Prostate gland (tissue), 2 donors: ENCODE measurements at regions not wholly inside any gene's neighbourhood (a gene's known extent, or its start where the extent isn't known, plus 50 kb on each side); places are given as distances from the start of the nearest gene placed in this dataset.

Experiments used
- DNase-seq: peaks from one replicate; pipeline ENCODE4 v3.0.0-alpha.2; 2019; ENCODE audit warnings: low spot score
- H3K27ac ChIP-seq, 2 donors: fragments of 200-600 bp; sonication (generic); 2 replicates each; pipeline ENCODE4 v1.5.1; 2017 to 2019
- H3K27me3 ChIP-seq: fragments of 200-600 bp; sonication (generic); replicated peaks from 2 replicates; pipeline ENCODE4 v1.5.1; 2019; ENCODE audit not compliant: insufficient read depth
- H3K36me3 ChIP-seq, 2 donors: fragments of 200-600 bp; sonication (generic); 1 replicate in 1 of 2; 2 replicates in 1 of 2; pipeline versions ENCODE4 v1.5.1 to v1.8.1; 2017 to 2019
- H3K4me1 ChIP-seq: fragments of 200-600 bp; sonication (generic); replicated peaks from 2 replicates; pipeline ENCODE4 v1.5.1; 2019
- H3K4me3 ChIP-seq, 2 donors: fragments of 200-600 bp; sonication (generic); 2 replicates each; pipeline ENCODE4 v1.5.1; 2017 to 2019
- H3K9me3 ChIP-seq: fragments of 200-600 bp; sonication (generic); 2 replicates; pipeline ENCODE4 v1.5.1; 2017
- POLR2A ChIP-seq: fragments of 450-650 bp; IDR thresholded peaks from one replicate; pipeline ENCODE4 v1.6.1; 2016; ENCODE audit warnings: antibody characterized with exemption, mild to moderate bottlenecking
- POLR2AphosphoS5 ChIP-seq: sonication (generic); formaldehyde crosslinking; IDR thresholded peaks from one replicate; pipeline ENCODE4 v1.6.1; 2017; ENCODE audit warnings: antibody characterized with exemption
- WGBS: methylation state at CpG from one replicate; pipeline ENCODE4 v1.1.5; 2018; 5-methylcytosine and 5-hydroxymethylcytosine counted together
- intact Hi-C: fragments of 100-400 bp; cut with DNase I; formaldehyde crosslinking; loops from one replicate; pipeline ENCODE4 v1.14.2; 2022
- TF ChIP-seq, protein P1 (sequence below), 4 experiments: fragments of 200-600 bp in 2 of 4; fragments of 450-650 bp in 2 of 4; sonication (generic) in 2 of 4; IDR thresholded peaks; 1 replicate in 3 of 4; 2 replicates in 1 of 4; pipeline ENCODE4 v1.5.1; 2016 to 2019; ENCODE audit warnings: antibody characterized with exemption in 4 of 4, mild to moderate bottlenecking in 2 of 4, moderate library complexity in 2 of 4

DNA sequence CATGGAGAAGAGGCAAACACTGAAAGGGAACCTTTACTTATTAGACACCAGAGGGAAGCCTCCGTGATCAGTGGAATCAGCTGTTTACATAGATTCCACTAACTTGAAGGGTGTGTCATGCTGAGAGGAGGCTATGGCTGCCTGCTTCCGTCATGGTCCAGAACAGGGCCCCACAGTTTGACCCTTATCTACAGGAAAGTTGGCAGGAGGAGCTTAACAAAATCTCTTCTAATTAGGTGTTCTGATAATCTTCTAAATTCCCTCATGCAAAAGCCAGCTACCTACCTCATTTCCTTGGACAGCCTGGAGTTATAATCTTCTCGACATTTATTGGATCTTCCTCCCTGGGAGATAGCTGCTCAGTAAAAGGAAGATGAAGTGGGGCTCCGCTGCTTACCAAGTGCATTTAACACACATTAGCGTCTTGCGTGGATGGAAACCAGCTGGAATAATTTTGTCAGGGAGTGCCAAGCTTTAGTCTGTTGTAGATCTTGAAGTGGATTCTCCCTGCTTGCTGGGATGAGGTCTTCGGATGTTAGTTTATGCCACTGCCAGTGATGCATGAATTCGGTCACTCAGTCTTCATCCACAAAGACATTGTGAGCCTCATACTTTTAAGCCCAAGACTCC lies 171.0 kb downstream of the PAH start:
- Histone ChIP-seq H3K27me3 (no peaks in the 10 kb centered on the region), H3K4me3 (no peak overlapping the region), H3K4me1 (no peaks in the 10 kb centered on the region), H3K36me3 (no peaks in the 10 kb centered on the region), H3K9me3 (no peaks in the 10 kb centered on the region), H3K27ac (no peak overlapping the region)
- 63% methylated on average over 8 of the region's 8 CpGs for WGBS
- TF ChIP-seq POLR2A (no peak), POLR2AphosphoS5 (no peak)
- TF ChIP-seq, protein P1, sequence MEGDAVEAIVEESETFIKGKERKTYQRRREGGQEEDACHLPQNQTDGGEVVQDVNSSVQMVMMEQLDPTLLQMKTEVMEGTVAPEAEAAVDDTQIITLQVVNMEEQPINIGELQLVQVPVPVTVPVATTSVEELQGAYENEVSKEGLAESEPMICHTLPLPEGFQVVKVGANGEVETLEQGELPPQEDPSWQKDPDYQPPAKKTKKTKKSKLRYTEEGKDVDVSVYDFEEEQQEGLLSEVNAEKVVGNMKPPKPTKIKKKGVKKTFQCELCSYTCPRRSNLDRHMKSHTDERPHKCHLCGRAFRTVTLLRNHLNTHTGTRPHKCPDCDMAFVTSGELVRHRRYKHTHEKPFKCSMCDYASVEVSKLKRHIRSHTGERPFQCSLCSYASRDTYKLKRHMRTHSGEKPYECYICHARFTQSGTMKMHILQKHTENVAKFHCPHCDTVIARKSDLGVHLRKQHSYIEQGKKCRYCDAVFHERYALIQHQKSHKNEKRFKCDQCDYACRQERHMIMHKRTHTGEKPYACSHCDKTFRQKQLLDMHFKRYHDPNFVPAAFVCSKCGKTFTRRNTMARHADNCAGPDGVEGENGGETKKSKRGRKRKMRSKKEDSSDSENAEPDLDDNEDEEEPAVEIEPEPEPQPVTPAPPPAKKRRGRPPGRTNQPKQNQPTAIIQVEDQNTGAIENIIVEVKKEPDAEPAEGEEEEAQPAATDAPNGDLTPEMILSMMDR (IDR thresholded peaks at IDR 0.05): no peak
- DNase-seq: no peak
- intact Hi-C loops: no loop called here

GRCh38 chr12:102741196-102741595 lies 175.8 kb downstream of the PAH start:
- H3K9me3 ChIP-seq: no peaks in the 10 kb centered on the region
- no peak for DNase-seq
- no peak overlapping the region for H3K4me3 ChIP-seq
- H3K4me1 ChIP-seq: no peaks in the 10 kb centered on the region
- 68% methylated on average over 3 of the region's 3 CpGs for WGBS
- intact Hi-C loops: no loop called here
- TF ChIP-seq, protein P1 (IDR thresholded peaks at IDR 0.05): no peak
- TF ChIP-seq POLR2A (no peak), POLR2AphosphoS5 (no peak)
- H3K27ac ChIP-seq: no peak overlapping the region
- H3K36me3 ChIP-seq: no peaks in the 10 kb centered on the region
- H3K27me3 ChIP-seq: no peaks in the 10 kb centered on the region

DNA sequence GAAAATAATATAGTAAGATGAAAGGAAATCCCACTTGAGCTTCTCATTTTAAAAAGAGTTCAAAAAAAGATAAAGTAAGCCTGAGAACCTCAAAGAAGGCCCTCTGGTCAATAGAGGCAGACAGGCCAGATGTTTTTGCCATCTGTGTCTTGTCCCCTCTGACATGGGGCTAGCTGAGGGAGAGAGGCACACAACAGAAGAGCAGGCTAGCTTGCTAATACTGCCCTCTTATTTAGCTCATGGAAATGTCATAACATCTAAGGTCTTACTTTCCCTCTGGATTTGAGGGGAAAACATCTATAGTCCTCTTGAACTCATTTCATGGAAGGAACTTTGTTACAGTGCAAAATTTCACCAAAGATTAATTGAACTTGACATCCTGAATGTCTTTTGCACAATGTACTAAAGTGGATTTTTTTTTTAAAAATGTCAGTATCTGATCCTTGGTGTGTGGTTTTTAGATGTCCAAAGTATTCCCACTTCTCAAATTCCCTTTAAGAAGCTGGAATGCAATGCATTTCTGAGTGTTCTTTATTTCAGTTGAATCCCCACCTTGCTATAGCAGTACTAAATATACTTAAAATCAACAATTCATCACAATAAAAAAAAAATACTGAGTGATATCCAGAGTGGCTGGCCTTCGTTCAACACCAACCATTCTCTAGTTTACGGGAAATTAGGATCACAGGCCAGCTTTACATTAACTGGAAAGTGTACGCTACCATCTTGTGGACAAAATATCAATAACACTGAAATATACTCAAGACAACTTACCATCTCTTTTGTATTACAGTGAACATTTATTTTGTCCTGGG lies 176.7 kb downstream of the PAH start:
- 20% methylated on average over 3 of the region's 3 CpGs for WGBS
- Histone ChIP-seq H3K36me3 (no peaks in the 10 kb centered on the region), H3K4me3 (no peak overlapping the region), H3K9me3 (no peaks in the 10 kb centered on the region), H3K27me3 (no peaks in the 10 kb centered on the region), H3K4me1 (no peaks in the 10 kb centered on the region), H3K27ac (no peak overlapping the region)
- intact Hi-C loops: no loop called here
- TF ChIP-seq POLR2A: no peak
- TF ChIP-seq, protein P1 (IDR thresholded peaks at IDR 0.05): peak in 3 of 4 experiments; percentile 14 to 40 (median 36)
- peak; percentile 10 for TF ChIP-seq POLR2AphosphoS5
- DNase-seq: no peak

- no peak for TF ChIP-seq POLR2AphosphoS5
- Histone ChIP-seq H3K36me3 (no peaks in the 10 kb centered on the region), H3K27ac (no peak overlapping the region), H3K4me1 (no peaks in the 10 kb centered on the region), H3K27me3 (no peaks in the 10 kb centered on the region), H3K4me3 (no peak overlapping the region), H3K9me3 (no peaks in the 10 kb centered on the region)
- no peak for DNase-seq
- intact Hi-C loops: no loop called here
- WGBS: 100% methylated on average over 1 of the region's 1 CpG
Measured at GRCh38 chr12:102736328-102736727, 180.7 kb downstream of the PAH start.

- Histone ChIP-seq H3K36me3 (no peaks in the 10 kb centered on the region), H3K27me3 (no peaks in the 10 kb centered on the region), H3K27ac (no peak overlapping the region), H3K4me3 (no peak overlapping the region), H3K9me3 (no peaks in the 10 kb centered on the region), H3K4me1 (no peaks in the 10 kb centered on the region)
- intact Hi-C loops: no loop called here
- 77% methylated on average over 3 of the region's 3 CpGs for WGBS
- DNase-seq: no peak
- TF ChIP-seq, protein P1 (IDR thresholded peaks at IDR 0.05): no peak
- TF ChIP-seq POLR2A (no peak), POLR2AphosphoS5 (no peak)
Measured at GRCh38 chr12:102735104-102735503, 181.9 kb downstream of the PAH start.
